ENCODE measurements at regions not wholly inside any gene's neighbourhood (a gene's known extent, or its start where the extent isn't known, plus 50 kb on each side); places are given as distances from the start of the nearest gene placed in this dataset.
"Not testable (repeated sequence)": the region's sequence is repeated elsewhere in the genome, so short reads cannot be mapped to it uniquely, and the experiment has no call there.

DNA sequence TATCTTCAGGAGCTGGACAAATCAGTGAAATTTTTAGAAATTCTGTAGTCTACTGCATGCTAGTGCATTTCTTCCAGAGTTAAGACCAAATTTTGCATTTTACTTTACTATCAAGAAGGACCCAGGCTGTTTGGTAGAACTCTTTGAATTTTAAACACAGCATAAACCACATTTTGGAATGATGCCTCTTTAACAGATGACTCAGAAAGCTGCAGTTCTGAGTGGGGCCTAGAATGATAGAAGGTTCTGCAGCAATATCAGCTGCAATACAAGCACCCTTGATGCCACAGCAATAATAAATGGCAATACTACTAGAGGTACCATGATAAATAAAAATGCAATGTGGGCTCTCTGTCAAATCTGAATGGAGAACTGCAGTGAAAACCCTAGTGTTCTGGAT, 198.7 kb downstream of the TMA16 start:
- no peak for DNase-seq (ENCODE audit: low read depth in 2 of 2)

GRCh38 chr4:163693776-163694175, 199.3 kb downstream of the TMA16 start:
- no peak for DNase-seq (ENCODE audit: low read depth in 2 of 2)

DNA sequence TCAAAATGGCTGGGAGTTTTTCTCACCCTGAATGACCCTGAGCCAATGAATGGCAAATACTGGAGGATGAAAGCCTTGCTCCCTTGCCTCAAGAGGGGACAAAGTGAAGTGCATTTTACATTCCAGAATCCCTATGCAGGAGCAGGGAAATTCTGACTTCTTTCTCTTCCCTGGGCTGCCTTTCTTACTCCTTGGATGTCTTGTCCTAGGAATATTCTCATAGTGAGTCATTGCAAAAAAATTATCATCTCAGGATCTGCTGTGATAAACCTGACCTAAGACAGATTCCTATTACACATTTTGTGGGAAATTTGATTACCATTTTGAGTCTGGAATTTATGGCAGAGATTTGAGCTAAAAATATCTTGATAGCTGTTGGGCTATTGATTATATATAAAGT, 199.9 kb downstream of the TMA16 start:
- no peak for DNase-seq (ENCODE audit: low read depth in 2 of 2)

GRCh38 chr4:163697121-163697520, 202.6 kb downstream of the TMA16 start:
- no peak for DNase-seq (ENCODE audit: low read depth in 2 of 2)

GRCh38 chr4:163700383-163700782, 205.9 kb downstream of the TMA16 start:
- not testable (repeated sequence) for DNase-seq (ENCODE audit: low read depth in 2 of 2)

DNA sequence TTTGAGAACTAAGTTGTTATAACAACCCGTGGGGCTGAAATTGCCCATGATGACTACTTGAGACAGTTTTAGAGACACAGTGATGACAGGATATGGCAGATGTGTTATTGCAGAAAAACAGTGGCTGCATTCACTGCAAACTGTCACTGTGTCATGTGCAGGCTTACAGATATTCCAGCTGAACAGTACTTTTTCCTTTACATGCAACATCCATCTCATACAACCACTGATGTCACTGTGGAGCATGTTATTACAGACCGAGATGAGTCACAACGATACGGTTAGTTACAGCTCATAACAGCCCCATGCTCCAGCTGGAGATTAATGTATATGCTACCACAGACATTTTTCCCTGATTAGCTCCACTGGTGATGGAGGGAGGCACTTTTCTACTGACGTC, 207.4 kb downstream of the TMA16 start:
- no peak for DNase-seq (ENCODE audit: low read depth in 2 of 2)

DNA sequence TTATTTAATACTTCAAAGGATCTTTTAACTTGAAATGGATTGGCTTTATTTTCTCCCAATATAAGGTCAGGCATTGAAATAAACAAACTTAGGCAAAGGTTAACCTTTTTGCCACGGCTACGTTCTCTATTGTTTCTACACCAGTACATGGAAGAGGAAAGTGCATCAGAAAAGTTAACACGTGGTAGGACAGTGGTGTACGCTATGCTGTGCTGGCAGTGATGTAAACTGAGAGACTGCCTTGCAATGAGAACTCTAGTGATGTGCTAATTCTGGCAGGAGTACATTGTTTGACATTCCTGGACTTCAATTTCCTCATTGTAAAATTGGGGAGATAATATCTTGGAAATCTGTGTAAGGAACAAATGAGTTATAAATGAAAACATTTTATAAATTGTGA, 208.2 kb downstream of the TMA16 start:
- DNase-seq (ENCODE audit: low read depth in 2 of 2), result no peak

DNA sequence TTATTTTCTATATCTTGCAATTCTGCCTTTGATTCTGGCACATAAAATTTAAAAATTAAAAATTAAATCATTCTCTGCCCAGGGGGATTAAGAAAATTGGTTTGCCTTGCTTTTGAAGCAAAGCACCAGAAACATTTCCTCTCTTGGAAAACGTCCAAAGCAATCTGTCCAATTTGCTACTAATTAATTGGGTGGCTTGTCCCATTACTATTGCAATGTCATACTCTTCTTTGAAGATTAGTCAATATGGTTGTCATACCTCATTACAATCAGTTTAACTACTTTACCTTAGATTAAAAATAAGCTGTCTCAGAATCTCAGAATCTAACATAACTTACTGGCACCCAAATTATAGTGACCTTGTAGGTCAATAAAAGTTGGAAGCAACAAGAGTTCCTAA, 208.8 kb downstream of the TMA16 start:
- no peak for DNase-seq (ENCODE audit: low read depth in 2 of 2)

- no peak for DNase-seq (ENCODE audit: low read depth in 2 of 2)
These were observed 213.4 kb downstream of the TMA16 start for GRCh38 chr4:163707873-163708272.

GRCh38 chr4:163709601-163710000, 215.1 kb downstream of the TMA16 start:
- no peak for DNase-seq (ENCODE audit: low read depth in 2 of 2)

DNA sequence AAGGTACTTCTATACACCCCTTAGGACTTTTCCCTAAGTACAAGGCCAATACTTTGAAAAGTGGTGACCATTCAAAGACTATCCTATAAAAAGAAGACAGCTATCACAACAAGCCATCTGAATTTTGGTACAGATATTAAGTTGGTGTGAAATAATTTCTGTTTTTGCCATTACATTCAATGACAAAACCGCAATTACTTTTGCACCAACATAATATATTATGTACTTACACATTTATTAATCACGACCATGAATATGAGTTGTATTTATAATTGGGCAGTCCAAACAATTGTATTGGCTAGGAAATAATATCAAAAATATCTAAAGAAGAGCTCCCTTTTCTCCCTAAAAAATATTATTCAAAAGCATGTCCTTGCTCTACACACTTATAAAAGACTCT, 215.7 kb downstream of the TMA16 start:
- no peak for DNase-seq (ENCODE audit: low read depth in 2 of 2)

GRCh38 chr4:163724495-163724894, 230.0 kb downstream of the TMA16 start:
- DNase-seq (ENCODE audit: low read depth in 2 of 2), result not testable (repeated sequence)

DNA sequence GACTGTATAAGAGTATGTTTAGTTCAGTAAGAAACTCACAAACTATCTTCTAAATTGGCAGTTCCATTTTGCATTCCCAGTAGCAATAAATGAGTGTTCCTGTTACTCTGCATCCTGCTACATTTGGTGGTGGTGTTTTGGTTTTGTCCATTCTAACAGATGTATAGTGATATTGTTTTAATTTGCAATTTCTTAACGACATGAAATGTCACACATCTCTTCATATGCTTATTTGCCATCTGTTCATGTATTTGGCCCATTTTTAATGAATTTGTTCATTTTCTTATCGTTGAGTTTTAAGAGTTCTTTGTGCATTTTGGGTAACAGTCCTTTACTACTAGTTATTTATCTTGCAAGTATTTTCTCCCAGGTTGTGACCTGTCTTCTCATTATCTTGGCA, 232.2 kb downstream of the TMA16 start:
- no peak for DNase-seq (ENCODE audit: low read depth in 2 of 2)

DNA sequence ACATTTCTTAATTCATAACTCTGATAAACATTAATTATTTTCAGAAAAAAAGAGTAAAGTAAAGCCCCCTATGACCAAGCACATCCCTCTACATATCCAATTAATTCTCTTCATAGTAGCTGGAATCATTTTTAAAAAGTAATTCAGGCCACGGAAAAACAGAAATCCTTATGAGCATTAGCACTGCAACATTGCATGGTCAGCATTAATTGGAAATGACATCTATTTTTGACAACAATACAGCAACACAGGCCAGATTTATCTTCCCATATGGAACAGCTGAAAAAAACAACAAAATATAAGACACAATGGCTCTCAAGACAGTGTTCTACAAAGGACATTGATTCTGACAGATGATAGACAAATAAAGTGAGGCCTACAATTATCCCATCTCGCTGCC, 236.6 kb downstream of the TMA16 start:
- DNase-seq (ENCODE audit: low read depth in 2 of 2), result no peak

GRCh38 chr4:163732473-163732872, 238.0 kb downstream of the TMA16 start:
- no peak for DNase-seq (ENCODE audit: low read depth in 2 of 2)

DNA sequence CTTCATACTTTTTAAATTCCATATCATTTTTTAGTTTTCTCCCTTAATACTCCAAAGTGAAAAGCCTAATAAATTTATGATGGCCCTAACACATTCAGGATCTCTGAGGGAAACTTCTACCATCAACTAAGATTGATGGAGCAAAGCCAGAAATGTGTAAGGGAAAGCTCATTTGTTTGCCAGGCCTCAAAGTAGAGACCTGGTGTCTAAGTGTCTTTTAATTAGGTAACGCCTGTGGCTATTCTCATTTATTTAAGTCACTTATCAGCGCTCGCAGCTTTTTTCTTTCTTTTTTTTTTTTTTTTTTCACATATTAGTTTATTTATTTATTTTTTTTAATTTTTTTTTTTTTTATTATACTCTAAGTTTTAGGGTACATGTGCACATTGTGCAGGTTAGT, 242.4 kb downstream of the TMA16 start:
- DNase-seq (ENCODE audit: low read depth in 2 of 2), result no peak

GRCh38 chr4:163737846-163738245, 243.4 kb downstream of the TMA16 start:
- DNase-seq (ENCODE audit: low read depth in 2 of 2), result not testable (repeated sequence)

GRCh38 chr4:163738521-163738920, 244.0 kb downstream of the TMA16 start:
- no peak for DNase-seq (ENCODE audit: low read depth in 2 of 2)

- DNase-seq (ENCODE audit: low read depth in 2 of 2), result no peak
These were observed 250.4 kb downstream of the TMA16 start for GRCh38 chr4:163744861-163745260.

- no peak for DNase-seq (ENCODE audit: low read depth in 2 of 2)
These were observed 252.8 kb downstream of the TMA16 start for GRCh38 chr4:163747293-163747692.

DNA sequence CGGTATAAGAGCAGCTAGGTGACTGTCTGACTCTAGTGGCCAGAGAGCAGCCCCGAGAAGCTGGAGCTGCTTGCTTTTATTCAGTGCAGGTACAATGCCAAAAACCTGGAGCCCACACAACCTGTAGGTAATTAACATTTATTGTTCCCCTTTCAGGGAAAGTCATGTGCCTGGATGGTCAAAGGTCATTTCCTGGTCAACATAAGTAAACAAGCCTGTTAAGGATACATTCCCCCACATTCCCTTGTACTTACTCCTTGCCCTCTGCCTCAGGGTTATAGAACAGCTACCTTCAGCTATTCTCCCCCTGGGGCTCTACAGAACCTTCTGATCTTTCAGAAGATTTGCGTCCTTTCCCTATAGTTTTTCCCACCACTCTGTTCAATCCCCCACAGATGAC, 253.4 kb downstream of the TMA16 start:
- no peak for DNase-seq (ENCODE audit: low read depth in 2 of 2)

DNA sequence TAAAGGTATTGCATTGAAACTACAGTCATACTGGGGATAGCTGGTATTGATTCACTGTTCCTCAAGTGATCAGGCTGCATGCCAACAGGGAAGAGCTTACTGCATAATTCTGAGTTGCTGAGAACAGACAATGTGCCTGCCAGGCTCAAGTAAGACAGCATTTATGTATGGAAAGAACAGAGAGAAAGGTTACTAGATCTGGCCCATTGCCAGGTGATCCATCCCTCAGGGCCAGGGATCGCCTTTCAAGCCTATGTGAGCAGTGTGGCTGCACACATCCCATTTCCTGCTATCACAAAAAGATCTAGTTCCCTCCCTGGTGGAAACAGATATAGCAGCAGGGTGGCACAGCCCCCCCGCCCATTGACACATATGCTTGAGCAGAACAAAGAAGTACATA, 254.0 kb downstream of the TMA16 start:
- no peak for DNase-seq (ENCODE audit: low read depth in 2 of 2)

GRCh38 chr4:163755013-163755412, 260.5 kb downstream of the TMA16 start:
- no peak for DNase-seq (ENCODE audit: low read depth in 2 of 2)

- DNase-seq (ENCODE audit: low read depth in 2 of 2), result no peak
These were observed 262.7 kb downstream of the TMA16 start for GRCh38 chr4:163757219-163757618.

DNA sequence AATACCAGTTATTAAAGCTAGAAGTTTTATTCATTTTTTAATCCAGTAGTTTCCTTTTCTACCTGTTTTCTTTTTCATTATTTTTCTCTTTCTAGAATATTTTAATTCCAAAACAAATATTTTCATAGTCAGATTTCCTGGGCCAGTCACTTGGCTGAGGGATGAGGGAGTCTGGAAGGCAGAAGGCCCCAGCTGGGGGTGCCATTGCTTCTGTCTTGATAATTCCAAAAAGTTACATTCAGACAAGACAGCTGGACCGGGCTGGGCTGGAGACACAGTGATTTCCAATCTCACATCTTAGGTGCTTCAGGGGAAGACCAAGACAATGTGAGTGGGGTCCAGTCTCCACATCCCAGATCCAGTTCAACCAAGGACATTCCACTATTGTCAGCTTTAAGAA, 263.5 kb downstream of the TMA16 start:
- DNase-seq (ENCODE audit: low read depth in 2 of 2), result no peak

Data from stimulated activated CD4-positive, alpha-beta T cell treated with anti-CD3 and anti-CD28 coated beads, Interleukin-12 subunit alpha, Interleukin-12 subunit beta, amount 100 ng/mL, for 24 hours (primary cell).